ENCODE measurements at regions not wholly inside any gene's neighbourhood (a gene's known extent, or its start where the extent isn't known, plus 50 kb on each side); places are given as distances from the start of the nearest gene placed in this dataset.
"Not testable (repeated sequence)": the region's sequence is repeated elsewhere in the genome, so short reads cannot be mapped to it uniquely, and the experiment has no call there.

DNA sequence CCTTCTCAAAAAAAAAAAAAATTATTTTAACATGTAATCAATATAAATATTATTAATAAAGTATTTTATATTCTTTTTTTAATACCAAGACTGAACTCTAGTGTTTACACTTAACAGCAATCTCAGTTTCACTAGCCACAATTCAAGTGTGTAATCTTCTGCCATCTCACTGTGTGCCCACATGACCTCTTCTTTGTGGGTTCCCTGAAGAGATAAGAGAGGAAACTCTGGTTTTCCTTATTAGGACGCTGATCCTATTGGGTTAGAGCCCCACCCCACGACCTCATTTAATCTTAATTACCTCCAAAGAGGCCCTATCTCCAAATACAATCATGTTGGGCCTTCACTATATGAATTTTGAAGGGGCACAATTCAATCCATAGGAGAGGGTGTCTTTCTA, 177.6 kb downstream of the STK31 start:
- no peak for DNase-seq (ENCODE audit: low read depth)

DNA sequence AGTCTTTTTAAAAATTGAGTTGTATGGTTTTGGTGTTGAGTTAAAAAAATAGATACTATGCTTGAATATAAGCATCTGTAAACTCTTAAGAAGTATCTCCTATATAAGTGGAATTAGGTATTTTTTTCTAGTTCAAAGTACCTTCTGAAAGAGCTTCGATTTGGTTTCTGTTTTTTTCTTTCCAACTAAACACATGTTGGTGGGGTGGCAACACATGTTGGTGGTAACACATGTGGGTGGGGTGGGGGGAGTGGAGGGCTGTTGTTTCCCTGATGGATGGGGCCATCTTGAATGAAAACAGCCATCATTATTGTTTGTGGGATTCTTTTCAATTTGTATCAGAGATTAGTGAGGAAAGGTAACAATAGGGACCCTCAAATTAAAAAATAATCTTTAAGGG, 178.9 kb downstream of the STK31 start:
- no peak for DNase-seq (ENCODE audit: low read depth)

DNA sequence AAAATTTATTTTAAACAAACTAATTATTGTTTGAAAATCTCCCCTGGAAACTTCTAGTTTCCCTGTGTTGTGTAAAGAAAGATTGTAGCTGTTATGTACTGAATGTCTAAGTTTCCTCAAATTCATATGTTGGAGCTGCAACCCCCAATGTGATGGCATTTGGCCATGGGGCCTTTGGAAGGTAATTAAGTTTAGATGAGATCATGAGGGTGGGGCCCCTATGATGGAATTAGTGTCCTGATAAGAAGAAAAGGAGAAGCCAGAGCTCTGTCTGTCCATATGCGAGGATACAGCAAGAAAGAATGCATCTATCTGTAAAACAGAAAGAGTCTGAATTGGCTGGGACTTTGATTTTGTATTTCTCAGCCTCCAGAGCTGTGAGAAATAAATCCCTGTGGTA, 179.5 kb downstream of the STK31 start:
- no peak for DNase-seq (ENCODE audit: low read depth)

DNA sequence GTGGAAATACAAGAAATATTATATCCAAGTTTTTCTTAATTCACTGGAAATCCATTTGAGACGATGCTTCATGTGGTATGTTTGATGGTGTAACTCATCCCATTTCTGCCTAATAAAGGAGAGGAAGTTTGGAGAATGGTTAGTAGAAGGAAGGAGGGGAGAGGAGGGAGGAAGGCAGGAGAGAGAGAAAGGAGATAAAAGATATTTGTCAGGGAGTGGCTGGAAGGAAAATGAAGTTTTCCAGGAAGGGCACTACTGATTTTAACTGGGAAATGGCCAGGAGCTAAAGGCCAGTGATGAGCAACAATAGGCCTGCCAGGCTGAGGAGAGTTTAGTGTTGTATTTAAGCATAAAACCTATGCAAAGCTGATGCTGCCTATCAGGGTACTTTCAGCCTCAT, 182.0 kb downstream of the STK31 start:
- DNase-seq (ENCODE audit: low read depth) = no peak

DNA sequence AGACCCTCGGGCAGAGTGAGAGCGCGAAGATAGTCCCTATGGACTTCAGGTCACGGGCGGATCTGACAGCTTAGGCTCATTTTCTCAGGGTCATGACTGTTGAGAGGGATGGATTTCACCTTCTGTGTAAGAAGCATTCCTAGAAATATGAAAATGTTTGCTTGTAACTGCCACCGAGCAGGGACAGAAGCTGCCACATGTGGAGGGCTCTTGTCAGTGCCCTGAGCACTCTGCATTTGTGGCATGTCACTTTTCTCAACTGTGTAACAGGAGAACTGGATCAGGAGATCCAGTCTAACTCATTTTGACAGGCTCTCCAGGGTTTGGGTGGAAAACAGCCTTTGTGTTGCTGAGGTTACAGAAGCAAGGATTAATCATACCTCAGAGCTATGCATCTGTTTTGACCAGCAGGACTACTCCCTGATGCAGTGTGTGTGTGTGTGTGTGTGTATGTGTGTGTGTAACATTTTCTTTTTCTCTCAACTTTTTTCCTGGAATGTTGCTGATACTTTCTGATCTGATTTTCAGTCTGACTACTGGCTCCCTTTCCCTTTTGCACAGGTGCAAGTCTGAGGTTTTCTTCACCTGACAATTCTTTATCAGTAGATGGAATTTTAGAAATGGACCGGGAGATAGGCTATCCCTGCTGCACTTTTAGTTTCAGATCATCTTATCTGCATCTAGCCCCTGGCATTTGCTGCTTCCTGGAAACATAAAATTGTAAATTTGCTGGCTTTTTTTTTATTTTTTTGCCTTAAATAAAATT, 183.3 kb downstream of the STK31 start:
- DNase-seq (ENCODE audit: low read depth) = no peak

DNA sequence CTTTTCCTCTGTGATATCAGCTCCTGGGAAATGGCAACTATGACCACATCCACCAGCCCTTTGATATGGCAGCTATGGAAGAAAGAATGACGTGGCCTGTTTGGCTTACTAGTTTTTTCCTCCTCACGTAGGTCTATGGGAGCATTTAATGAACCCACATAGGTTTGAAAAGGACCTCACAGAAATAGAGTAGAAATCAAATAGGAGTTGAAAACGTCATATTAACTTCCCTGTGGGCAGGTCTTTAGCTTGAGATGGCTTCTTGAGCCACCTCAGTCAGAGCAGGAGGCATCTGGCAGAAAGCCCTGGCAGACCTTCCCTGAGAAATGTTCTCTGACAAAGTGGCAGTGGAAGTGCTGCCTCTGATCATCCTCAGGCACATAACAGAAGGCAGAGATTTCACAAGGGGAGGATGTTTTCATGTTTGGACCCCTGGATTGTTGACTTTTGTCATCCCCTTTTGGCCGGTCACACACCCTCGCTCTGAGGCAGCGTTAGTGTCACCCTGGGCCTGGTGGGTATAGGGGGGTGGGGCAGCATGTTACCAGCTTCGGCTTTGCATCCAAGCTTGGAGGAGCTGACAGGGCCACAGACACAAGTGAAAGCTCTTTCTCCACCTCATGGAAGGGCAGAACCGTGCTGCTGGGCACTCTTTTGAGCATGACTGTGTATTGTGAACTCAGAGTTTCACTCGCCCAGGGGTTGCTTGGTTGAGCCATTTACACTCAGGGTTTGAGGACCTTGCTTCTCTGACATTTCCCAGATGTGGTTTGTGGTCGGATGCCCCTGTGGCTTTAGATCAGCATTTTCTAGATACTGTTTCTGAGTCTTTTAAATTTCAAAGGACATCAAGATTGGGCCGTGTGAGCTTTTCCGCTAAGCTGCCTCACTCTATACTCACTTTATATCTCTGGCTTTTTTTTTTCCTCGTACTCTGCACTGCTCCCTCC, 184.2 kb downstream of the STK31 start:
- DNase-seq (ENCODE audit: low read depth) = peak; percentile 2

DNA sequence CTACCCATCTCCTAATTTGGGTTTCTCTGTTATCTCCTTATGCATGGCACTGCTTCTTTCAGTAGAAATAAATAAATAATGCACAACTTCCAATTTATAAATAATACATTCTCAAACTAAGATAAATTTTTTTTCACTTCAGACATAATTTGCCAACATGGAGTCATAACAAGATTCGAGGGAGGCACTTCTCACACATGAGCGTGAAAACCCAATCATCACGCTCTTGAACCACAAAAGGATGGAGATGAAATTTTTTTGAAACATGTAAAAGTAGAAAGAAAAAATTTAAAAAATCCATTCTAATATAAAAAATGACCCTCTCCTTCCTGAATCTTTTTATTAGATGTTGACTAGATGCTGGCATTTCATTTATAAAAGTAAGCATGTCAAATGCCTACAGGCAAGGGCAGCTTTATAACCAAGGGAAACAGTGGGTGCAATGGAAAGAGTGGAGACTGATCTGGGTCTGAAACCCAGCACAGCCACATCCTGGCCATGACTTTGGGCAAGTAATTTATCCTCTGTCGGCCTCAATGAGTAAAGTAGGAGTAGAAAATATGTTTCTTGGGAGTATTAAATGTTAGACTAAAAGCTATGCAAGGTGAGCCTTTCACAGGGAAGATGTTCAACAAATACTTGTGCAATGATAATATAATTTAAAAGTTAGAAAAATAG, 185.0 kb downstream of the STK31 start:
- DNase-seq (ENCODE audit: low read depth) = no peak

DNA sequence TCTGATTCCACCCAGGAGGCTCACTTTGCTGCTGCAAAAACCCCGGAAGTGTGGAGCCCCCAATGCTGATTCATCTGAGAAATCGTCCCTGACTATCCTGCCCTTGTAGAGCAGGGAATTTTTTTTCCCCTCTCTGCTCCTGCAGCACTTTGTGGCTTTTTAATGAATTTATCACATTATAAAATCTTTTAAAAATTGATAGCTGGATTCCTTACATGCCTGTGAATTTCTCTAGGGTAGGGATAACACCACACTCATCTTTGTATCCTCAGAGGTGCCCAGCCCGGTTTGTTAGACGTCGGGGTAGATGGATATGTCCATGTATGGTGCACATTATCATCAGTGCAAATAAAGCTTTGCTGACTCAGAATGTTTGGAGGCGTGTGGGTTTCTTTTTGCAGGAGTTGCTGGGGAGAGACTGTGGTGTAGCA, 185.7 kb downstream of the STK31 start:
- DNase-seq (ENCODE audit: low read depth) = no peak

DNA sequence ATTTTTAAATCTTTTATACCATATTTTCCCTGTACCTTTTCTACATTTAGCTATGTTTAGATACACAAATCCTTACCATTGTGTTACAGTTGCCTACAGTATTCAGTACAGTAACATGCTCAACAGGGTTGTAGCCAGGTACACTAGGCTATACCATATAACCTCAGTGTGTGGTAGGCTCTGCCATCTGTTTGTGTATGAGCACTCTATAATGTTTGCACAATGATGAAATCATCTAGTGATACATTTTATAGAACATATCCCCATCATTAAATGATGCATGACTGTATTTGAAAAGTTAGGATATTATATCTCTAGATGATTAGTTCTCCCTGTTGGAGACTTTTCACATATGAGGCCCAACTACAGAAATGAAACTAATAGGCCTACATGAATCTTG, 188.6 kb downstream of the STK31 start:
- no peak for DNase-seq (ENCODE audit: low read depth)

DNA sequence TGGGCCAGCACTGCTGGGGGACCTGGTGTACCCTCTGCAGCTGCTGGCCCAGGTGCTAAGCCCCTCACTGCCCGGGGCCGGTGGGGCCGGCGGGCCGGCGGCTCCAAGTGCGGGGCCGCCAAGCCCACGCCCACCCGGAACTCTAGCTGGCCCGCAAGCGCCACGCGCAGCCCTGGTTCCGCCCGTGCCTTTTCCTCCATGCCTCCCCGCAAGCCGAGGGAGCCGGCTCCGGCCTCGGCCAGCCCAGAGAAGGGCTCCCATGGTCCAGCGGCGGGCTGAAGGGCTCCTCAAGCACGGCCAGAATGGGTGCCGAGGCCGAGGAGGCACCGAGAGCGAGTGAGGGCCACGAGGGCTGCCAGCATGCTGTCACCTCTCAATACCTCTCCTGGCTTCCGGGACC, 194.9 kb downstream of the STK31 start:
- not testable (repeated sequence) for DNase-seq (ENCODE audit: low read depth)

DNA sequence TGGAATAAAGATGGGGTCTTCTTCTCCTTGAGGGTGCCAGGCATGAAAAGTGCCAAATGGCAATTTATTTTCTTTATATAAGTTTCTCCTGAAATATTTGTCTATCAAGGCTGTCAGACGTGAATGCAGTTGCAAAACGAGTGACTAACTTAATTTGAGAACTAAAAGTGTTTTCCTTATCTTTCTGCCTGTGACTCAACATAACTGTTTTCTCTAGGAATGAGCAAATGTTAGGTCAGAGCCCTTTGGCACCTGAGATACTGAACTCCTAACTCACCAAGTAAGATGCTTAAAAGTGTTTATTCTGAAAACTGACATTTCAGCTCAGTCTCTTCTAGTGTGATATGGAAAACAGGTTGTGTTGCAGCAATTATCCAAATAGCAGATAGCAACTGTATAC, 197.0 kb downstream of the STK31 start:
- DNase-seq (ENCODE audit: low read depth) = no peak

DNA sequence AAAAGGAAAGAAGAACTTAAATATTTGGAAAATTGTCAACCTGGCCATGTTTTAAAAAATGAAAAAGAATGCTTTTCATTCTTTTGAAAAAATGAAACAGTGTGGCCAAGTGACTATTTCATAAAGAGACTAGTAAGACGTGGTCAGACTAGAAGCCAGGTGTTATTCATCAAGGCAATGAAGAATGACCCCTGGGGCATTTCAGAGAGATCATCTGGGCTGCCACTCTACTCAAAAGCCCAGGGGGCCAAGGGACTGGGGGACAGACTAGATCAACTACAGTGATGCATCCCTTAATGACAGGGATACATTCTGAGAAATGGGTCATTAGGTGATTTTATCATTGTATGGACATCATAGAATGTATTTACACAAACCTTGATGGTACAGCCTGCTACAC, 199.4 kb downstream of the STK31 start:
- no peak for DNase-seq (ENCODE audit: low read depth)

DNA sequence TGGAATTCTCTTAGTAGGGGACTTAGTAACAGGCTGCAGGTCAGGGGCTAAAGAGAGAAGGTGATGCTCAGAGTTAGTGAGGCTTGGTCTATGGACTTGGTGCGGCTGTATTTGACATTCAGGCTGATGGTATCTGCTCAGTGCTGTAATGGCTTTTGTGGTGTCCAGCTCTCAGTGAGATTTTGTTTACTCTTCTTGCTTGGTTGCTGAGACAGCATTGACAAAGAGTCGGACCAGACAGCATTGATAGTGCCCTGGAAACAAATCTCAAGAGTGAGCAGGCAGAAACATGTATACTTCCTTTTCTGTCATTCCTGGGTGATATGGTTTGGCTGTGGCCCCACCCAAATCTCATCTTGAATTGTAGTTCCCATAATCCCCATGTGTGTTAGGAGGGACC, 202.0 kb downstream of the STK31 start:
- no peak for DNase-seq (ENCODE audit: low read depth)

DNA sequence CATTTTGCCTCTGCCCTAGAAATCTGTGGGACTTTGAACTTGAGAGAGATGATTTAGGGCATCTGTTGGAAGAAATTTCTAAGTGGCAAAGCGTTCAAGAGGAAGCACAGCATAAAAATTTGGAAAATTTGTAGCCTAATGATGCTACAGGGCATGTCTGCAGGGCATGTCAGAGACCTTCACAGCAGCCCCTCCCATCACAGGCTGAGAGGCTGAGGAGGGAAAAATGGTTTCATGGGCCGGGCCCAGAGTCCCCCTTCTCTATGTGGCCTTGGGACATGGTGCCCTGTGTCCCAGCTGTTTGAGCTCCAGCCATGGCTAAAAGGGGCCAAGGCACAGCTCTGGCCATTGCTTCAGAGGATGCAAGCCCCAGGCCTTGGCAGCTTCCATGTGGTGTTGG, 203.0 kb downstream of the STK31 start:
- no peak for DNase-seq (ENCODE audit: low read depth)

DNA sequence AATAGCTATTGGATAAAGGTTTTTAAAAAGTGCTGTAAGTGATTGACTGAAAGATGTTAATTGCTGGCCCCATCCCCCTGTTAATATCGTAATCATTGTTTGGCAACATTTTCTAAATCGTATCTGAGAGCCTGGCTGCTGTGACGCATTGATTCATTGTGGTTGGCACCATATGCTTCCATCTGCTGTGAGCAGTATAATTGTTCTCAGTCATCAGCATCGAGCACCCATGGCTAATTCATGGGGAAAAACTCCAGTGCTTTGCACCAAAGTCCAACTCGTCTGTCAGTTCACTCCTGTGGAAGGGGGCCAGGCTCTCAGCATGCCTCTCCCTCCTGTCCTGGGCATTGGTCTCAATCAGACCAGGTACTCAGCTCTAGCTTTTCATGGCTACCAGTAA, 205.2 kb downstream of the STK31 start:
- DNase-seq (ENCODE audit: low read depth) = no peak

DNA sequence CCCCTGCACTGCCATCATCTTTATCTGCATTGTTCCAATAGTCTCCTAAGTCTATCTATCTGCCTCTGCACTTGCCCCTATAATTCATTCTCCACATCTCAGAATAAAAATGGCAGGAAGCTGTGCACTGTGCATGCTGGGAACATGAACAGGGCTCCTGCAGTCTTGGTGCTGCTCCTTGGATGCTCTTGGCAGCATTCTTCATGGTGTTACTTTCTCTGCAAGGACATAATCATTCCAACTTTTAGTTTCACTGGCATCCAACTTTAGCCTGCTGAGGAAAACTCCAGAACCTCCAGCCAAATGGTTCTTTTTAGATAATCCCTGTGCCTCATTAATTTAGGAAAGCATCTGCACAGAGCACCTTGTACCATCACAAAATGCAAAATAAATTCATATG, 208.3 kb downstream of the STK31 start:
- DNase-seq (ENCODE audit: low read depth) = no peak

DNA sequence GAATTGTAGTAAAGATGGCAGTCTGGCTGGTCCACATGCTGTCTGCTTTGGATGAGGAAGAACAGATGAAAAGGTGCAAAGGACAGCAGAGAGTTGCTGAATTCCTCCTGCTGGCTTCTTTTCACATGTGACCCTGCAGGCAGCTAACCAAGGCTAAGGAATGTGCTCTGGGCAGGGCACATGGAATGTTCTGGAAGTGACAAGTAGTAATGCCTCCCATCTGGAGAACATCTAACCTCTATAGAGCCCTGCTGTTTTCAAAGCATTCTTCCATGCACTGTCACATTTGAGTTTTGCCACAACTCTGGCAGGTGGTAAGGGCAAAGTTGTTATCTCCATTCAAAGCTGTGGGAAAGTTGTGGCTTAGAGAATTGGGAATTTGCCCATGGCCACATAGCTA, 208.8 kb downstream of the STK31 start:
- no peak for DNase-seq (ENCODE audit: low read depth)

DNA sequence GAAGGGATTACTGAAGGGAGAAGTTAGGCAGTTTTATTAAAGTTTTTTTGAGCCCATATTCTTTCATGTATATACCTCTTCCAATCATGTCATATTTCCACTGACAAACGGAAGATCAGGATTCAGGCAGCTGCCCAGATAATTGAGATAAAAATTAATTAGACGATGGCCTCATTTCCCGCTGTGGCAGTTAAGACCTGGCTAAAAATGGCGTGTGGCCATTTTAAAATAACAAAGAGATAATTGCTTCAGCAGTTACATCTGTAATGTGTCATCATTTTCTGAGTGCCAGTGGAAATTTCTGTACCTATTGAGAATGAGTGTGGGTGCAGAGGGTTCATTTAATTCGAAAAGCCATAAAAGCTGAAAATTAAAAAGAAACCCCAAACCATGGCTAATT, 215.1 kb downstream of the STK31 start:
- no peak for DNase-seq (ENCODE audit: low read depth)

DNA sequence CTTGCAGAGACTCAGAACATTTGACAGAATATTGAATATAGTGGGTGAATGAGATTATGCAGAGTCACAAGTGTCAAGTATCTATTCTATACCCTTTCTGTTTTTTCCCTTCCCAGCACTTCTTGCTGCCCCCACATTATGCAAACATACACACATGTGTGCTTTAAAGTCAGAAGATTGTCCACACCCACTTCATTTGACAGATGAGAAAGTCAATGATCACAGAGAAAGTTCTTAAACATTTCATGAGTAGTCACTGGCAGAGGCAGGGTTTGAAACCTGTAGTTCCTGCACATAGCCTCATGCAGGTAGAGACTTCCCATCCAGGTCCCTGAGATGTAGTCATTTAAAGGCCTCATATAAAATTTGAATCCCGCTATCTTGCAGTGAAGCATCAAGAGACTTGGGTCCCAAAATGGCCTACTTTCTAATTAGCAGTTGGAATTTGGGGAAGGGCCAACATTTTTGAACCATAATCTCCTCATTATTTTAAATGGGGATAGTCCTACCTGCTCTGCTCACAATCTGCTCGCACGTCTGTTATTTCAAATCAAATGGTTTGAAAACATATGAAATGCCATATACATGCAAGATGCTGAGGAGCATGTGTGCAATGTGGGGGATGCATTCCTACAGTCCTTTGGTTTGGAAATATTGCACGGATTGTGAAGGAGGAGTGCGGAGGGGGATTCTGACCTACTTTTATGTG, 217.8 kb downstream of the STK31 start:
- no peak for DNase-seq (ENCODE audit: low read depth)

DNA sequence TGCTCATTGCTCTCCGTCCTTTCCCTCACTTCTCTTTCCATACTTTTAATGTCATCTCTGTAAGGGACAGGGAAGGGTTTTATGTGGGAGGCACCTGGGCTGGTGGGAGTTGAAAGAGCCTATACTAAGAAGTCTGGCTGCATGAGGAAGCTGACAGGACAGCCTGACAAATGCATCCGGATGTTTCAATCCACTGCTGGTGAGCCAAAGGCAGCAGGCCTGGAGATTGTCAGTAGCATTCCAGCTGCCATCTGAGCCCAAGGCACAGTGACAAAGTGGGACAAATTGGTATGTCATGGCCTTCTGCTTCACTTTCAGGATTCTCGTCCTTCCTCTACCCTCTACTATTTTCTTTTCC, 218.4 kb downstream of the STK31 start:
- DNase-seq (ENCODE audit: low read depth) = no peak

DNA sequence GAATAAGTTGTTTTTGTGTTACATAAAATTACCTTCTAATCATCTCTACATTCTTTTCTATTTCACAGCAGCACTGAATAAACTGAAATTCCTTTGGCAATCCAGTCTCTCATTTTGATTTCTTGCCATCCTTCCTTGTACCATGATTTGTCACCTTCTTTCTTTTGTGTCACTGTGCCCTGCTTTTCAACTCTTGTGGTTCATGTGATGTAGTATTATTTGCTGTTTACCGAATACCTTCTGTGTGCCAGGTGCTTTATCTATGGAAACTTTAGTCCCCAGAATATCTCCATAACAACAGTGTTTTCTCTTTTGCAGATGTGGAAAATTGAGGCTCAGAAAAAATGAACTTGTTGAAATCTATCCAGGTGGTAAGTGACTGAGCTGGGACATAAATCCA, 220.3 kb downstream of the STK31 start:
- no peak for DNase-seq (ENCODE audit: low read depth)

DNA sequence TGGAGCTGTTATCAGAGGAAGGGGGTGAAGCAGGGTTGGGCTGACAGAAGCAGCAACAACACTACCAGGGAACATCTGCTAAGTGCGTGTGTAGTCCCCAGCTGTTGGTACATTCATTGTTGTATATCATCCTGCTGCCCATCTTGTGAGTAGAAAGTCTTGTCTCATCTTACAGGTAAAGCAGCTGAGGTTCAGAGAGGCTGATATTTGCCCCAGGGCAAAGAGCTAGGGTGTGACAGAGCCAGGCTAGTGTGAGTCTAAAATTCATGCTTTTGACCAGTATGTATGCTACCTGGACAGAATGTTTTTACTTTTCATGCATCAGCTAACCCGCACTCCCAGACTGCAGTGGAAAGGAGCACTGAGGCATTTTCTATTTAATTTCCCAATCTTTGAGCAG, 221.6 kb downstream of the STK31 start:
- DNase-seq (ENCODE audit: low read depth) = no peak

Measured in stimulated activated CD8-positive, alpha-beta memory T cell treated with anti-CD3 and anti-CD28 coated beads, Interleukin-15, amount 100 ng/mL, for 24 hours (primary cell).